ENCODE measurements at regions not wholly inside any gene's neighbourhood (a gene's known extent, or its start where the extent isn't known, plus 50 kb on each side); places are given as distances from the start of the nearest gene placed in this dataset.
A peak's percentile ranks its signal among the peaks of the same experiment; 100 is the strongest.

- ChIA-PET RAD21 (ENCODE audit: unreplicated experiment) (interaction anchor here (1.0 to 2.3 kb wide), 13 partner anchors 8 to 418 kb away, joined by 3 to 22 read pairs (median 5); partner anchors contain the start of genes ID2 and MBOAT2), POLR2A (interaction anchor here (0.6 to 1.8 kb wide), 4 partner anchors 8 to 116 kb away, joined by 3 to 7 read pairs (median 4); partner anchors contain the start of gene MBOAT2), CTCF (interaction anchor here (0.8 to 2.3 kb wide), 16 partner anchors 8 to 227 kb away, joined by 3 to 32 read pairs (median 3); no protein-coding TSS in a partner anchor), SMC1A (ENCODE audit: uncharacterized antibody, unreplicated experiment) (interaction anchor here (0.7 to 2.0 kb wide), 24 partner anchors 8 to 612 kb away, joined by 3 to 21 read pairs (median 3); no protein-coding TSS in a partner anchor)
- Histone ChIP-seq H2AFZ (ENCODE audit: control insufficient read depth, low read depth, low read length) (peak overlapping the region; percentile 56), H3K4me2 (ENCODE audit: control insufficient read depth, insufficient read depth) (no peak overlapping the region), H3K4me1 (ENCODE audit: control insufficient read depth, insufficient read depth, low read length) (peaks cover 30% of the 10 kb centered on the region), H3K27ac (ENCODE audit: control insufficient read depth, insufficient read depth) (peak overlapping the region; percentile 71), H3K79me2 (ENCODE audit: control insufficient read depth, insufficient read depth, low read length) (no peaks in the 10 kb centered on the region), H4K20me1 (ENCODE audit: control insufficient read depth, insufficient read depth) (no peaks in the 10 kb centered on the region), H3K4me3 (no peak overlapping the region), H3K27me3 (replicated peaks in 1 of 2; ENCODE audit: control insufficient read depth in 2 of 2, insufficient read depth in 2 of 2, low read length in 1 of 2) (no peaks in the 10 kb centered on the region), H3K36me3 (ENCODE audit: control insufficient read depth in 2 of 2, insufficient read depth in 2 of 2, low read length in 1 of 2) (no peaks in the 10 kb centered on the region), H3K9ac (ENCODE audit: control insufficient read depth, insufficient read depth, low read length) (peak overlapping the region; percentile 15; the same call in 1 of the 2 replicates), H3K9me3 (replicated peaks; ENCODE audit: control insufficient read depth, insufficient read depth, low read length) (no peaks in the 10 kb centered on the region)
- in situ Hi-C loops (cut with MboI), result no loop called here
- DNase-seq (ENCODE audit: low read depth, low spot score) (peak; percentile 68), FAIRE-seq (peak; percentile 92), ATAC-seq (peak; percentile 82)
- no TSS peak for BruUV-seq (replicated peaks)
- WGBS (ENCODE audit: insufficient coverage, insufficient replicate concordance, low lambda C conversion rate, missing lambda C conversion rate), result 11% methylated on average over 10 of the region's 10 CpGs
- intact Hi-C loops (cut with micrococcal nuclease; ENCODE audit: unreplicated experiment), result loop anchor here (2.0 kb wide), 1 partner anchor 39 kb away; no protein-coding TSS in a partner anchor
- TF ChIP-seq ETV6 (conservative IDR thresholded peaks at IDR 0.05 in 1 of 2, IDR thresholded peaks at IDR 0.05 in 1 of 2; ENCODE audit: borderline replicate concordance in 1 of 2, low read depth in 1 of 2) (peak in 1 of 2 experiments; percentile 32; a peak in 1 of 4 replicates), ZBED1 (IDR thresholded peaks at IDR 0.05; ENCODE audit: borderline replicate concordance) (peak; percentile 55; the same call in 1 of the 2 replicates), SKIL (IDR thresholded peaks at IDR 0.05; ENCODE audit: low read depth, poor library complexity, severe bottlenecking) (peak; percentile 40), MYB (IDR thresholded peaks at IDR 0.05; ENCODE audit: borderline replicate concordance, low read depth, low read length) (peak; percentile 43; the same call in 1 of the 2 replicates), NR2F1 (conservative IDR thresholded peaks at IDR 0.05) (peak; percentile 63), FOXM1 (IDR thresholded peaks at IDR 0.05; ENCODE audit: low read depth, low read length) (peak; percentile 85; the same call in 1 of the 2 replicates), GATAD2B (conservative IDR thresholded peaks at IDR 0.05; ENCODE audit: low read depth) (peak; percentile 33; the same call in 1 of the 2 replicates), ATF2 (IDR thresholded peaks at IDR 0.05; ENCODE audit: low read length) (peak; percentile 80), ELK1 (IDR thresholded peaks at IDR 0.05; ENCODE audit: low read depth, low read length) (no peak)
- TF ChIP-seq, protein P1, sequence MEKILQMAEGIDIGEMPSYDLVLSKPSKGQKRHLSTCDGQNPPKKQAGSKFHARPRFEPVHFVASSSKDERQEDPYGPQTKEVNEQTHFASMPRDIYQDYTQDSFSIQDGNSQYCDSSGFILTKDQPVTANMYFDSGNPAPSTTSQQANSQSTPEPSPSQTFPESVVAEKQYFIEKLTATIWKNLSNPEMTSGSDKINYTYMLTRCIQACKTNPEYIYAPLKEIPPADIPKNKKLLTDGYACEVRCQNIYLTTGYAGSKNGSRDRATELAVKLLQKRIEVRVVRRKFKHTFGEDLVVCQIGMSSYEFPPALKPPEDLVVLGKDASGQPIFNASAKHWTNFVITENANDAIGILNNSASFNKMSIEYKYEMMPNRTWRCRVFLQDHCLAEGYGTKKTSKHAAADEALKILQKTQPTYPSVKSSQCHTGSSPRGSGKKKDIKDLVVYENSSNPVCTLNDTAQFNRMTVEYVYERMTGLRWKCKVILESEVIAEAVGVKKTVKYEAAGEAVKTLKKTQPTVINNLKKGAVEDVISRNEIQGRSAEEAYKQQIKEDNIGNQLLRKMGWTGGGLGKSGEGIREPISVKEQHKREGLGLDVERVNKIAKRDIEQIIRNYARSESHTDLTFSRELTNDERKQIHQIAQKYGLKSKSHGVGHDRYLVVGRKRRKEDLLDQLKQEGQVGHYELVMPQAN (conservative IDR thresholded peaks at IDR 0.05), result no peak
Measured at GRCh38 chr2:9100080-9100876, 96.8 kb upstream of the MBOAT2 start.
